DND-41 (cell line): ENCODE measurements at regions not wholly inside any gene's neighbourhood (a gene's known extent, or its start where the extent isn't known, plus 50 kb on each side); places are given as distances from the start of the nearest gene placed in this dataset.

ENCODE experiments used
- CTCF ChIP-seq: IDR thresholded peaks from 2 replicates; pipeline ENCODE4 v1.5.1; 2012; ENCODE audit warnings: borderline replicate concordance, low read length, moderate library complexity, mild to moderate bottlenecking; ENCODE audit not compliant: poor library complexity, severe bottlenecking; ENCODE audit errors: extremely low read depth
- EZH2 ChIP-seq: IDR thresholded peaks from 3 replicates; pipeline ENCODE4 v1.6.1; 2012; ENCODE audit warnings: borderline replicate concordance, low read depth, mild to moderate bottlenecking, moderate library complexity, low read length, inconsistent platforms; ENCODE audit not compliant: severe bottlenecking

GRCh38 chr3:150335631-150336030, 72.5 kb upstream of the TSC22D2 start:
- no peak for TF ChIP-seq CTCF
- no peak for TF ChIP-seq EZH2
